Activated CD8-positive, alpha-beta memory T cell treated with anti-CD3 and anti-CD28 coated beads for 48 hours (primary cell): ENCODE measurements at regions not wholly inside any gene's neighbourhood (a gene's known extent, or its start where the extent isn't known, plus 50 kb on each side); places are given as distances from the start of the nearest gene placed in this dataset.

ENCODE experiments used
- DNase-seq, 3 experiments: peaks; one replicate each; pipeline ENCODE4 v3.0.0-alpha.2; 2020; ENCODE audit warnings: low read depth in 2 of 3, low spot score in 2 of 3

DNA sequence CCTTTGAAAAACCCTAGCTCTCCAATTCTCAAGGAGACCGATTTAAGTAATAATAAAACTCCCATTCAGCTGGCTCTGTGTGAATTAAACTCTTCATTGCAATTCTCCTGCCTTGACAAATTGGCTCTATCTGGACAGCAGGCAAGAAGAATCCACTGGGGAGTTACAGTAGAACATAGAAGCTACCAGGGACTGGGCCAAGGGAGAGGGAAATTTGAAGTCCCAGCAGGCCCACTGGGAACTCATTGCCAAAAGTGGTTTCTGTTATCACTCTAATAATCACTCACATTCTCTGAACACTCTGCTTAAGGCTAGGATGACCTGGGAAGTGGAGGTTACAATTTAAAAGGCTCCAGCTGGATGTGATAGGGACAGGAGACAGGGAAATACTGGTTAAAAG lies 384.5 kb upstream of the CCDC196 start:
- DNase-seq: no peak

GRCh38 chr14:66104486-66104885 lies 381.7 kb upstream of the CCDC196 start:
- no peak for DNase-seq

GRCh38 chr14:66105815-66106214 lies 380.4 kb upstream of the CCDC196 start:
- DNase-seq: no peak

GRCh38 chr14:66109426-66109825 lies 376.7 kb upstream of the CCDC196 start:
- no peak for DNase-seq

DNA sequence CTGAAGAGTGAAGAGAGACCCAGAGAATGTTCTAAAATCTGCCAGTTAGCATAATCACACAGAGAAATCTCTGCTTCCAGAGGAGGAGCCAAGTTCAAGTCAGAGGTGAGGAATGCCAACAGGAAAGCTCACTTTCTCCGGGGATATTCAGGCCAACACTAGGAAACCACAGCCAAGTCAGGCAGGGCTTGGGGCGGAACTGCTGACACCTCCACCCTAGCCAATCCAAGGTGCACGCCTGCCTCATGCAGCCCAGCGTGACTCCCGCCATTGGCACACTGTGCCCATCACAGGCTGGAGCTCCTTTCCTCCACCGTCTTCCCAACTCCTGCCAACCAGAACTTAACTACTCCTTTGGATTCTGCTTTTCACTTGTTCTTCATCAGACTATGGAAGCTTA lies 374.3 kb upstream of the CCDC196 start:
- no peak for DNase-seq

DNA sequence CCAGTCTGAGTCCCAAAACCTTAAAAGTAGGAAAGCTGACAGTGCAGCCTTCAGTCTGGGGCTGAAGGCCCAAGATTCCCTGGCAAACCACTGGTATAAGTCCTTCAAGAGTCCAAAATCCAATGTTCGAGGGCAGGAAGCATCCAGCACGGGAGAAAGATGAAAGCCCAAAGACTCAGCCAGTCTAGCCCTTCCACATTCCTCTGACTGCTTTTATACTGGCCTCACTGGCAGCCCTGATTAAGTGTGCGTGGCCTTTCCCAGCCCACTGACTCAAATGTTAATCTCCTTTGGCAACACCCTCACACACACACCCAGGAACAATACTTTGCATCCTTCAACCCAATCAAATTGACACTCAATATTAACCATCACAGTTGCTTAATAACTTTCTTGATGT lies 372.1 kb upstream of the CCDC196 start:
- no peak for DNase-seq

DNA sequence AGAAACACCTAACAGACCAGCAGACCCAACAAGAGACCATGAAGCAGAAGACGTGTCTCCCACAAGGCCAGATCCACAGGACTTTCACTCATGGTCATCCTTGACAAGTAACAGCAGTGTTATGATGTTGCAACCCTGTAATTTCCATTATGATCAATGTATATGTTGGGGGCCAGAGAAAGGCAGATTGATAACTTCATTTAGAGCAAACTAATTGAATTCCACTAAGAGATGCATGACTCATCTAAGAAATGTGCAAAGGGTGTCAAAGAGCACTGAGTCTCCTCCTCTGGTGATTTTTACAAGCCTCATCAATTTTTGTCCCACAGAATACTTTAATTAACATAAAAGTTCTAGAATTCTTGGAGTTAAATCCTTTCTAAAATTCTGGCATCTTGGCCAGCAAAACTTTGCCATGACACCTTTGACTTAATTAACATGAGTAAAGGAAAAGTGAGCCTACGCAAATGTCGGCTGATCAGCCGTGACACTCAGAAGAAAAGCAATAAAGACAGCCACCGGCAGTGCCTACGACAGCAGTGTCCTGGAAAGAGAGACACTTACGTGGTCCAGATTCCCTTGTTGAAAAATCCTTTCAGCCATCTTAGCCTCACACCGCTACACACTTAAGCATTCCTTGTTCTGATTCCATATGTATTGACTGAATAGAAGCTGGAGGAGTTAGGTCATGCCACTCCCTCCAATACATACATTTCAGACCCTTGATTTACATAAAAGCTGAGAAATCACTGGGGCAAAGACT lies 370.2 kb upstream of the CCDC196 start:
- no peak for DNase-seq

GRCh38 chr14:66116732-66117131 lies 369.4 kb upstream of the CCDC196 start:
- DNase-seq: no peak

DNA sequence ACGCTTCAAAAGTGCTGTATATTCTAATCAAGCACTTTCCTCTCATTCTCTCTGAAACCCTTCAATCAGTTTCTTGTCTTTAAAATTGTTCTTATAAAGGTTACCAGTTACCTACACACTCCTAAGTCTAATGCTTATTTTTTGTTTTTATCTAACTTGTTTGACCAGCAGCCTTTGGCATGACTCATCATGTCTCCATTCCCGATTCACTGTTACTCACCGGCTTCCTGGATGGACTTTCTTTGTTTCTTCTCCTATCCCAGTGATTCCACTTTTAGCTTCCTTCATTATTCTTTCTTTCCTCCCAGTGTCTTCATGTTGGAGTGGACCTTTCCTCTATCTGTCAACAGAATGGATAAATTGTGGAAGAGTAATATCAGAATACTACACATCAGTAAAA lies 368.6 kb upstream of the CCDC196 start:
- DNase-seq: no peak

DNA sequence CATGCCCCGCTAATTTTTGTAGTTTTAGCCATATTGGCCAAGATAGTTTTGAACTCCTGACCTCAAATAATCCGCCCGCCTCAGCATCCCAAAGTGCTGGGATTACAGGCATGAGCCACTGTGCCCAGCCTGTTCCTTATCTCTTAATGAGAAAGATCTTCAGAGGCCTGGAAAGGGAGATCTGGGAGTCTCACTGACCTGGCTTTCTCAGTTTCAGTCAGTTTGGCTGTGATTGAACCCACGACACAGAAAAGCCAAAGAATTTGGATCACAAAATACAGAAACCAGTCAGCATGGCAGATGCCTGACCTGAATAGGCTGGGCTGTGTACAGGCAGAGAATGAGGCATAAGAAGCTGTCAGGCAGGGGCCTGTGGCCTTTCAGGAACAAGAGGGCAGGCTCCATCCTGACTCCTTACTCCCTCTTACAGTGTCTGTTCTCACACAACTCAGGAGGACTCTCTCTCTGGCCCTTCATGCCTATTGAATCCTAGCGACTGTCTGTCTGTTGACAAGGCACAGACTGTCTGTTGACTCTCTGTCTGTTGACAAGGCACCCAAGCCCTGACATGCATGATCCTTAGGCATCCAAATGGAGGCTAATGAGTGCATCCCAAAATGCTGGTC lies 366.5 kb upstream of the CCDC196 start:
- no peak for DNase-seq

GRCh38 chr14:66120402-66120801 lies 365.8 kb upstream of the CCDC196 start:
- DNase-seq: no peak

DNA sequence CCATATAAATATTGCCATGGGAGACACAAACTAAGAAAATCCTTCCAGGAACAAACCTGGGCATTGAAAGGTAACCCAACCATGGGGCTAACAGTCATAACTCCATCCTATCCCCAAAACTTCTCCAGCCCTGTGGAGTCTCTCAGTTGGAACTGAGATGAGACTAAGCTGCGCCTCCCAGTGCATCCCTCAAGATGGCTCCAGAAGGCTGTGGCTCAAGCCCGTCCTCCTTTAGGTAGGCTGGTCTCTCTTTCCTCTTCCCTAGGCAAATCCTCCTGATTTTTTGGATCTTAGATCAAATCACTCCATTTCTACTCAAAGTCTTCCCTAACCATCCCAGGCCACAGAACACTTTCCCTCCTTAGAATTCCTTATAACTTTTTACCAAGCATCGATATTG lies 364.3 kb upstream of the CCDC196 start:
- DNase-seq: no peak

DNA sequence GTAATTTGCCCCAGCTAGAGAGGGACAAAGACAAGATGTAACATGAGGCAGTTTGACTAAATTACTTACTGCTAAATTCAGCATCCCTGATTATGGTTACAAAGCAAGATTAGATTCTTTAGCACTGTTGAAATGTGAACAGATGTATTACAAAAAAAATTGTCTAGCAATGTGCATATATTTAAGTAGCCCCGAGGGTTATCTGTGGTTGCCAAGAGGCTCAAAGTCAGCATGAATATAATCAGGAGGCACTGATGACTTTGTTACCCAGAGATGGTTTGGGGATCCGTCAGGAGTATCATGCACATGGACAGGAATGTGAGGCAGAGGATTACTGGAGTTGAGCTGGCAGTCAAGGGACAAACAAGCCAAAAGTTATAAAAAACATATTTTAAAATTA lies 356.9 kb upstream of the CCDC196 start:
- no peak for DNase-seq

DNA sequence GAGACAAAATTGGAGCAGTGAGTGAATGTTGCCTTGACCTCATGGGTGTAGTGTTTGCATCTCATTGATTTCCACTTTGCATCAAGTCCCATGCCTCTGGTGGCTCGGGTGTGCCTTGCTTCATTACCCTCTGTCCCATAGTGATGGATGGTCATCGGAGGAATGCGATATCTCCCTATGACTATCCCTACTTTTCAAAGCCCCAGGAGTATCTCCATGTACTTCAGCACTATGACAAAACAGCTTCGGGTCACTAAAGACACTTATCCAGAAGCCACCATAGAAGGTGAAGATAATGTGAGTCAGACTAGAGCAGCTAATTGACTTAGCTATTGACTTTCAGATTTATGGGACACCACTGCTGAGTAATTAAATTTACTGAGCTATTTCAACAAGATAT lies 355.1 kb upstream of the CCDC196 start:
- no peak for DNase-seq

DNA sequence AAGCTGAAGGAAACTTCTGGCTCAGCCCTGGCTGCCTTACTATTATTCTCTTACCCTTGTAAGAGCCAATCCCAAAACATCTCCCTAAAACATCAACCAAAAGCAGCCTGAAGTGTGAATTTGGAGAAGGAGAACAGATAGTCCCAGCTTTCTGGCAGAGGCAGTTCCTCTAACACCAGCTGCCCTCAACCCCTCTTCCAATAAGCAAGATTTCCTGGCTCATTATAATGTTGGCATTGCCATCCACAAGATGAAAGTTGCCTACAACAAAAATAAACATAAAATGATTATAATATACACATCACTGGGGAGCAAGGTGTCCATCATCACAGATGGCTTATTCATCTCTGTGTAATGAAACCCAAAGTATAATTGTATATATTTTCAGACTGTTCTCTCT lies 352.5 kb upstream of the CCDC196 start:
- DNase-seq: no peak

- DNase-seq: no peak
Measured at GRCh38 chr14:66135831-66136230, 350.3 kb upstream of the CCDC196 start.

GRCh38 chr14:66137081-66137480 lies 349.1 kb upstream of the CCDC196 start:
- DNase-seq: no peak

DNA sequence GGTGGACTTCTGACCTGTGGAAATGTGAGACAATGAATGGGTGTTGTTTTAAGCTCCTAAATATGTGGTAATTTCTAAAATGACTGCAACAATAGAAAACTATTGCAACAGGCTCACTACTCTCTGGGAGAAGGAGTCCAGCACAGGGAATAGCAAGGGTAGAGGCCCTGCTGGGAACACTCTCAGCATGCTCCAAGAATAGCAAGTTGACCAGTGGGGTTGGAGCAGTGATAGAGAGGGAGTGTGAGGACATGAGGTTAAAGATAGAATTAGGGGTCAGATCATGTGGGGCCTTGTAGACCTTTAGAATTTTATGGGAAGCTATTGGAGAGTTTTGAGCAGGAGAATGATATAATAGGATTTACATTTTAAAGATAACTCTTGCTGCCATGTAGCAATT lies 346.7 kb upstream of the CCDC196 start:
- no peak for DNase-seq

- DNase-seq: no peak
Measured at GRCh38 chr14:66140213-66140918, 345.8 kb upstream of the CCDC196 start.

GRCh38 chr14:66140963-66141362 lies 345.2 kb upstream of the CCDC196 start:
- no peak for DNase-seq

DNA sequence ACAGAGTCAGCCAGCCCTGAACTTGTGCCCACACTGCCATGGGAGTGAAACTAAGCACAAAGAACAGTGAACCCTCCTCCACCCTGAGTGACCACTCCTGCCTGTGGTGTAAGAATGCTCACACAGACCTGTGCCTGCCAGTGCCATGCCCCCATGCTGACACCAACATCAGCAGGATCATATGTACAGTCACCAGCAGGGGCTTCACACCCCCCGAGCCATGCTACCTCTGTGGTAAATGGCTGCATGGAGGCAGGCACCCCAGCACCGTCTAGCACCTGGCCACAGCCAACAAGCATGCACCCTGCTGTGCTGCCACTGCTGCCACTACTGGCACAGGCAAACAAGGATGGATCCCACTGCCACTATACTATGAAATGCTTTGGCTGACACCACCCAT lies 344.4 kb upstream of the CCDC196 start:
- DNase-seq: no peak

DNA sequence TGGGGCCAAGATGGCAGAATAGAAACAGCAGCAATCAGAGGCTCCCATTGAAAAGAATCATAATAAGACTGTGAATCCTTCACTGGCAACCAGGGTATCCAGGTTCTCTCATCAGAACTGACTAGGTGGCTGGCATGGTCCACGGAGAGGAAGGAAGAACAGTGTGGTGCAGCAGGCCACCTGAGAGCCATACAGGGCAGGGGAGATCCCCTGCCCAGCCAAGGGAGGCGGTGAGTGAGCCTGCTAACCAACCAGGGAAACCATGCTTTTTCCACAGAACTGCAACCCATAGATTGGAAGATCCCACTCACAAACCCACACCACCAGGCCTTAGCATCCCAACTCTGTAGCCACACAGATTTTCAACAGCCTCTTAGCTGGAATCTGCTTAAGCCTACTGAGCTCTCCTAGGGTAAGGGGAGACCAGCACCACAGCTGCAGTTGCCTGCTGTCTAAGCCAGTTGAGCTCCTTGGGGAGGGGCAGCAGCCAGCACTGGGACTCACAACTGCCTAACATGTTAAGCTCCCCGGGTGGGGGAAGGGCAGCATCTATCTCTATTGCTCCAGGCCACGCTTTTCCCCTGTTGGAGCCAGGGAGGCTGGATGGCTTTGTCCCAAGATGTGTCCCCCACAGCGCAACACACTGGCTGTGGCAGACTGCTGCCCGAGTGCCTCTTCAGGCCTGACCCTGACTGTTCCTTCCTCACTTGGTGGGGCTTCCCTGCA lies 342.6 kb upstream of the CCDC196 start:
- no peak for DNase-seq
